Thyroid gland (tissue), 4 donors: ENCODE measurements at regions not wholly inside any gene's neighbourhood (a gene's known extent, or its start where the extent isn't known, plus 50 kb on each side); places are given as distances from the start of the nearest gene placed in this dataset.

ENCODE experiments used
- POLR2A ChIP-seq, 2 donors: fragments of 450-650 bp; IDR thresholded peaks; one replicate each; pipeline ENCODE4 v1.6.1; 2017; ENCODE audit warnings: antibody characterized with exemption in 2 of 2, mild to moderate bottlenecking in 2 of 2, moderate library complexity in 1 of 2
- TF ChIP-seq, protein P1 (sequence below), 6 experiments: fragments of 200-600 bp in 3 of 6; fragments of 450-650 bp in 3 of 6; sonication (generic) in 3 of 6; IDR thresholded peaks; one replicate each; pipeline ENCODE4 v1.5.1; 2016 to 2019; ENCODE audit warnings: antibody characterized with exemption in 6 of 6, mild to moderate bottlenecking in 2 of 6, inconsistent platforms in 1 of 6, moderate library complexity in 1 of 6

DNA sequence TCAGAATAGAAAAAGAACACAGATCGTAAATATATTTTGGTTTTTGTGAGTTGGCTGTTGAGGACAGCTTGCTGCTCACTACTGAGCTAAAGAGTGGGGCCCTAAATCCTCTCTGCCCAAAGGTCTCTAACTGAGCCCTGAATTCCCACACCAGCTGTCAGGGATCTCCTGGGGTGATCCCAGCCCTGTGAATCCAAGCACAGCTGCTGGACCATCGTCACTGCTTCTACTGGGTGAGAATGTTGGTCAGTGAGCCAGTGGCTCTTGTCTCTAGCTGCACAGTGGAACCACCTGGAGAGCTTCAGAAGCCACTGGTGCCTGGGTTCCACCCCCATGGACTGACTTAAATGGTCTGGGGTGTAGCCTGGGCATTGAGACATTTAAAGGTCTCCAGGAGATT is 90.5 kb upstream of the IL12A start:
- TF ChIP-seq, protein P1, sequence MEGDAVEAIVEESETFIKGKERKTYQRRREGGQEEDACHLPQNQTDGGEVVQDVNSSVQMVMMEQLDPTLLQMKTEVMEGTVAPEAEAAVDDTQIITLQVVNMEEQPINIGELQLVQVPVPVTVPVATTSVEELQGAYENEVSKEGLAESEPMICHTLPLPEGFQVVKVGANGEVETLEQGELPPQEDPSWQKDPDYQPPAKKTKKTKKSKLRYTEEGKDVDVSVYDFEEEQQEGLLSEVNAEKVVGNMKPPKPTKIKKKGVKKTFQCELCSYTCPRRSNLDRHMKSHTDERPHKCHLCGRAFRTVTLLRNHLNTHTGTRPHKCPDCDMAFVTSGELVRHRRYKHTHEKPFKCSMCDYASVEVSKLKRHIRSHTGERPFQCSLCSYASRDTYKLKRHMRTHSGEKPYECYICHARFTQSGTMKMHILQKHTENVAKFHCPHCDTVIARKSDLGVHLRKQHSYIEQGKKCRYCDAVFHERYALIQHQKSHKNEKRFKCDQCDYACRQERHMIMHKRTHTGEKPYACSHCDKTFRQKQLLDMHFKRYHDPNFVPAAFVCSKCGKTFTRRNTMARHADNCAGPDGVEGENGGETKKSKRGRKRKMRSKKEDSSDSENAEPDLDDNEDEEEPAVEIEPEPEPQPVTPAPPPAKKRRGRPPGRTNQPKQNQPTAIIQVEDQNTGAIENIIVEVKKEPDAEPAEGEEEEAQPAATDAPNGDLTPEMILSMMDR (IDR thresholded peaks at IDR 0.05), result no peak
- no peak for TF ChIP-seq POLR2A (IDR thresholded peaks at IDR 0.05)
